ENCODE measurements at regions not wholly inside any gene's neighbourhood (a gene's known extent, or its start where the extent isn't known, plus 50 kb on each side); places are given as distances from the start of the nearest gene placed in this dataset.
"Not testable (repeated sequence)": the region's sequence is repeated elsewhere in the genome, so short reads cannot be mapped to it uniquely, and the experiment has no call there.

DNA sequence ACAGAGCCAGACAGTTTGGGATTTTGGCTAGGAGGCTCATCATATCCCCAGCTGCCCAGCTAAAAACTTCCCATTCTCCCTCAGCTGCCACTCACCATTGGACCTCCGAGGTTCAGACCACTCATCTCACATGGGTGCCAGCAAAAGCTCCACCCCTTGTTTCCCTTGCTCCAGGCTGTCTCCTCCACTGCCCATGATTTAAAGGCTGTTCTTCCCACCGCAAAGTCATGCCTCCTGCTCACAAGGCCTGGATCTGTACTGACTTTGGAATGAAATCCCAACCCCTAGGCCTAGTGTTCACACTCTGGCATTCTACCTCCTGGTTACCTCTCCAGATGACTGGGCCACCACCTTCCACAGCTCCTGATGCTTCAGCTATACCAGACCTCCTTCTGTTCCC is 142.2 kb upstream of the EOLA2 start:
- no peak overlapping the region for H3K27ac Mint-ChIP-seq
- no peaks in the 10 kb centered on the region for H3K9me3 Mint-ChIP-seq
- H3K4me1 Mint-ChIP-seq (ENCODE audit: low read depth): no peaks in the 10 kb centered on the region
- no peak overlapping the region for H3K4me3 Mint-ChIP-seq
- H3K36me3 Mint-ChIP-seq (ENCODE audit: low read depth): no peaks in the 10 kb centered on the region
- peaks cover 4% of the 10 kb centered on the region for H3K27me3 Mint-ChIP-seq (ENCODE audit: low read depth)

DNA sequence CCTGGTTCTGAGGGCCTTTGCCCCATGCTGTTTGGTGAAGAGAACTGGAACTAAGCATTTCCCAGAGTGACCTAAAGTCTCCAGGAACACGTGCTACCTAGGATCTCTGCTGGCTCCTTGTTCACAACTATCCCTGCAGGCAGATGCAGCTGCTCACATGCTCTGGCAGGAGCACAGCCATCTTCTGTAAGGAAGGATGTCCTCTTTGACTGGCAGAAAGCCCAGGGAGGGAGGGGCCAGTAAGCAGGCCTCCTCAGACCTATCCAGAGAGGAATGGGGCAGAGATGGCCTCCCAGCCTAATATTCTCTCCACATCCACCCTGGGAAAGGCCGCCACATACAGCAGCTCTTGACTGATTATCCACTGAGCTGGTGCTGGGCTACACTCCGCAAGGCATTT is 142.8 kb upstream of the EOLA2 start:
- H3K4me1 Mint-ChIP-seq (ENCODE audit: low read depth): no peaks in the 10 kb centered on the region
- peaks cover under 1% of the 10 kb centered on the region for H3K27me3 Mint-ChIP-seq (ENCODE audit: low read depth)
- no peak overlapping the region for H3K4me3 Mint-ChIP-seq
- H3K9me3 Mint-ChIP-seq: no peaks in the 10 kb centered on the region
- H3K27ac Mint-ChIP-seq: no peak overlapping the region
- no peaks in the 10 kb centered on the region for H3K36me3 Mint-ChIP-seq (ENCODE audit: low read depth)

GRCh38 chrX:150084496-150085229 is 146.4 kb upstream of the EOLA2 start:
- Mint-ChIP-seq H3K27me3 (ENCODE audit: low read depth) (no peaks in the 10 kb centered on the region), H3K4me3 (no peak overlapping the region), H3K27ac (no peak overlapping the region), H3K36me3 (ENCODE audit: low read depth) (no peaks in the 10 kb centered on the region), H3K9me3 (no peaks in the 10 kb centered on the region), H3K4me1 (ENCODE audit: low read depth) (no peaks in the 10 kb centered on the region)

DNA sequence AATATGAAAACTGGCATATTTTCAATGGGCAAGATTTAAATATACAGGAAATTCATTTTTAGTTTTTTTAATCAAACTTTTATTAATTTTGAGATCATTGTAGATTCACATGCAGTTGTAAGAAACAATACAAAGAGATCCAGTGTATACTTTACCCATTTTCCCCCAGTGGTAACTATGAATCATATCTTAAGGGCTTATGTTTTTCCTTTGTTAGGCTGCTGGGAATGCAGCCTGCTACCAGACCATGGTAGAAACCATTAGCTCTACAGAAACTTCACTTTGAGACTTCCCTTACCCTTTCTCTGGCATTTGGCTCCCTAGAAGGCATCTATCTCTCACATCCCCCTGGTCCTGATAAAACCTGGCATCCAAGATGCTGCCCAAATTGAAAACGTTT is 147.6 kb upstream of the EOLA2 start:
- H3K9me3 Mint-ChIP-seq: no peaks in the 10 kb centered on the region
- no peaks in the 10 kb centered on the region for H3K4me1 Mint-ChIP-seq (ENCODE audit: low read depth)
- no peak overlapping the region for H3K27ac Mint-ChIP-seq
- no peak overlapping the region for H3K4me3 Mint-ChIP-seq
- no peaks in the 10 kb centered on the region for H3K36me3 Mint-ChIP-seq (ENCODE audit: low read depth)
- no peaks in the 10 kb centered on the region for H3K27me3 Mint-ChIP-seq (ENCODE audit: low read depth)

- Mint-ChIP-seq H3K9me3 (no peaks in the 10 kb centered on the region), H3K36me3 (ENCODE audit: low read depth) (no peaks in the 10 kb centered on the region), H3K4me1 (ENCODE audit: low read depth) (no peaks in the 10 kb centered on the region), H3K27me3 (ENCODE audit: low read depth) (no peaks in the 10 kb centered on the region), H3K4me3 (no peak overlapping the region), H3K27ac (no peak overlapping the region)
Observed at GRCh38 chrX:150086371-150086770, 148.1 kb upstream of the EOLA2 start.

DNA sequence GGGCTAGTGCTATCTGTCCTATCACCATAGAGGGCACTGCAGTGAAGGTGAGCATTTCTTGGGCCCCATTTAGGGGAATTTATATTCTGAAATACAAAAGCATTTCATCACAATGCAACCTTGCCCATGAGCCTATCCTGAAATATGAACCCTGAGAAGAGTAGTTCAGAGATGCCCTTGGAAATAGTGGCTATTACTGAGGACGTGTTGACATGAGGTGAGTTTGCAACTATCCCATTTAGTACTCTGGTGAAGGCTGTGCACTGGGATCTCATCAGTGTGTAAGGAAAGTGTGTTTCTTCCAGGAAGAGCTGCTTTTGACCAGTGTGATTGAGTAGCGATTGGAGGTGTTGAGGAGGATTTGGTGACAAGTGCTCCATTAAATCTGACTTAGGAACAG is 149.3 kb upstream of the EOLA2 start:
- Mint-ChIP-seq H3K9me3 (no peaks in the 10 kb centered on the region), H3K27me3 (ENCODE audit: low read depth) (no peaks in the 10 kb centered on the region), H3K4me1 (ENCODE audit: low read depth) (no peaks in the 10 kb centered on the region), H3K4me3 (no peak overlapping the region), H3K36me3 (ENCODE audit: low read depth) (no peaks in the 10 kb centered on the region), H3K27ac (no peak overlapping the region)

GRCh38 chrX:150088042-150088441 is 149.8 kb upstream of the EOLA2 start:
- H3K27ac Mint-ChIP-seq: no peak overlapping the region
- H3K4me1 Mint-ChIP-seq (ENCODE audit: low read depth): no peaks in the 10 kb centered on the region

DNA sequence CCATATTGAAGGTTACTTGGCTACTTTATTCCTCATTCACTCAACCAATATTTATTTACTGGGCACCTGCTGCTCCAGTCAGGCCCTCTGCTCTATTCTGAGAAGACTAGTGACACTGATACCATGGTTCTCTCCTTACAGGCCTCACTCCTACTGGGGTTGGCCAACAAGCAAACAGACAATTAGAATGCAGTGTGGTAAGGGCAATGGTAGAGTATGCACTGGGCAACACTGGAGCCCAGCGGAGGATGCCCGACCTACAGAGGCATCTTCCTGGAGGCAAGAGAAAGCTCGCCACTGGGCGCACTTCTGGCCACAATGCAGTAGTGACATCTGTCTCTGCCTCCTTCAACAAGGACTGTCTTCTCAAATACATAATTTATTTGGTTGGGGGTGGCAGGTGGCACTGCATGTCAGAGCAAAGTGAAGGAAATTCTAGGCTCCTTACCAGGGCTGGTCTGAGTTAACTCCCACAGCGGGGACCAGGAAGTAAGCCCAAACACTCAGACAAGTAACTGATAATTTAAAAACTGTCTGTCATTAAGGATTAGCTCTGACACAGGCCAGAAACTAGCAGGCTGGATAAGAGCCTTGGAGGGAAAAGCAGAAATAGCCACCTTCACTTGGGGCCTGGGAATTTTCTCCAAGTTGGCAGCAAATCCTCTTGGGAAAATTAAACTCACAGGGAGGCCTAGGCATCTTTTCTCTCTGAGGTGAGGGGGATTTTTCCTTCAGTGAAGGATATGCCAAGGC is 150.7 kb upstream of the EOLA2 start:
- H3K36me3 Mint-ChIP-seq (ENCODE audit: low read depth): no peaks in the 10 kb centered on the region
- H3K4me1 Mint-ChIP-seq (ENCODE audit: low read depth): no peaks in the 10 kb centered on the region
- no peaks in the 10 kb centered on the region for H3K27me3 Mint-ChIP-seq (ENCODE audit: low read depth)
- no peak overlapping the region for H3K27ac Mint-ChIP-seq
- no peaks in the 10 kb centered on the region for H3K9me3 Mint-ChIP-seq
- no peak overlapping the region for H3K4me3 Mint-ChIP-seq

More at GRCh38 chrX:150088042-150088441, 149.8 kb upstream of the EOLA2 start:
- Mint-ChIP-seq H3K9me3 (no peaks in the 10 kb centered on the region), H3K27me3 (ENCODE audit: low read depth) (no peaks in the 10 kb centered on the region), H3K4me3 (no peak overlapping the region), H3K36me3 (ENCODE audit: low read depth) (no peaks in the 10 kb centered on the region)

DNA sequence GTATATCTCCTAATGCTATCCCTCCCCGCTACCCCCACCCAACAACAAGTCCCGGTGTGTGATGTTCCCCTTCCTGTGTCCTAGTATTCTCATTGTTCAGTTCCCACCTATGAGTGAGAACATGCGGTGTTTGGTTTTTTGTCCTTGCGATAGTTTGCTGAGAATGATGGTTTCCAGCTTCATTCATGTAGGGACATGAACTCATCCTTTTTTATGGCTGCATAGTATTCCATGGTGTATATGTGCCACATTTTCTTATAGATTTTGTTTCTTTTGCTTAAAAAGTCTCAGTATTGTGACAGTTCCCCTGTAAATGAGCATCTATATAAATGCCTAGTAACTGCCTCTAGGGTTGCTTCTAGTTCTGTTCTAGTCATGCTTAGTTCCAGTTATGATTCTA is 153.0 kb upstream of the EOLA2 start:
- not testable (repeated sequence) for H3K9me3 Mint-ChIP-seq; H3K4me3 Mint-ChIP-seq; H3K4me1 Mint-ChIP-seq (ENCODE audit: low read depth); H3K27ac Mint-ChIP-seq; H3K27me3 Mint-ChIP-seq (ENCODE audit: low read depth); H3K36me3 Mint-ChIP-seq (ENCODE audit: low read depth)

DNA sequence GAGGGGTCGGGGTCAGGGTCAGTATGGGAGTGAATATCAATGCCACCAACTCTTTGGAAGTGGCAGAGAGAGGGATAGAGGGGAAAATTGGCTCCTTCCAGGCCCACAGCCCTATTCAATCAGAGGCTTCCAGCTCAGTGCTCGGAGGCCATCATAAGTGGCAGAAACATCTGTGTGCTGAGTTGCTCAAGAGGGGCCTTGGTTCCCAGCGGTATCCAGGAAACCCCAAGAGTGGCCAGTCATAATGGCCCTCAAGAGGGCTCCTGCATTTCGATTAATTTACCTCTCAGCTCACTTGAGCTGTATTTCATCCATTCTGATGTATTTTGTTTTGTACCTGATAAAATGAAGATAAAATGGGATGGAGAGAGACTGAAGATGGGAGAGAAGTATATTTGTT is 154.3 kb upstream of the EOLA2 start:
- no peaks in the 10 kb centered on the region for H3K36me3 Mint-ChIP-seq (ENCODE audit: low read depth)
- no peaks in the 10 kb centered on the region for H3K27me3 Mint-ChIP-seq (ENCODE audit: low read depth)
- no peaks in the 10 kb centered on the region for H3K4me1 Mint-ChIP-seq (ENCODE audit: low read depth)
- no peak overlapping the region for H3K4me3 Mint-ChIP-seq
- no peaks in the 10 kb centered on the region for H3K9me3 Mint-ChIP-seq
- no peak overlapping the region for H3K27ac Mint-ChIP-seq

DNA sequence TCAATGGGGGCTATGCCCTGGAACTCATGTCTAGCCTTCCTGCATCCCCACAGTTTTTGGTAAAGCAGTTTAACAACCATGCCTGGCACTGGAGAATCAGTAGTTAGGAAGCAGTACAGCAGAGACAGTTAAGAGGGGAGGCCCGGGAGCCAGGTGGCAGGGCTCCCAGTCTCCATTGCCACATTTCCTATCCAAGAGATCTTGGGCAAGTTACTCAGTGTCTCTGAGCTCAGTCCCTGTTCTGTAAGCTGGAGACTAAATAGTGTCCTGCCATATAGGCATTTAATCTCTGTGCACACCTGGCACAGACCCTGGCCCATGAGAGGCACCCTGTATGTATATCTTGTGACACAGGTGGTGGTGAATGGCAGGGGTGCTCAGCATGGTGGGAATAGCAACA is 156.1 kb upstream of the EOLA2 start:
- Mint-ChIP-seq H3K4me3 (no peak overlapping the region), H3K27ac (no peak overlapping the region), H3K4me1 (ENCODE audit: low read depth) (no peaks in the 10 kb centered on the region)

DNA sequence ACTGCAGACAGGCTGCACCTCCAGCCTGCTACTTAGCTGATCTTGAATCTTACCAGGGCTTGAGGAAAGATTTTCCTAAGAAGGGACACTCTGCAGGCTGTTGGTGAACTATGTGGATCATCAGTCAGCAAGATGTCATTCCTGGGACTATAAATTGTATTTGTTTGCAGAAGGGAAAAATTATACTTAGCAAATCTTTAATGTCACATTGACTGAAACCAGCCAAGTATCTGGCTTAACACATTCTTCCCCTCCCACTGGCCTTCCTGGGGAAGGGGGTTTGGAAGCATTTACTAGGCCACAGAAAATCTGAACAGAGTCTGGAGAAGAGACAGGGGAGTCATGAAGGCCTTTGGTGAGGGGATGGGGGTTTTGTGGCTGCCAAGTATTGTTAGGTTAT is 156.7 kb upstream of the EOLA2 start:
- Mint-ChIP-seq H3K27ac (no peak overlapping the region), H3K9me3 (no peaks in the 10 kb centered on the region), H3K4me1 (ENCODE audit: low read depth) (no peaks in the 10 kb centered on the region), H3K27me3 (ENCODE audit: low read depth) (no peaks in the 10 kb centered on the region), H3K36me3 (ENCODE audit: low read depth) (no peaks in the 10 kb centered on the region), H3K4me3 (no peak overlapping the region)

More for the DNA sequence above, 156.1 kb upstream of the EOLA2 start:
- Mint-ChIP-seq H3K27me3 (ENCODE audit: low read depth) (no peaks in the 10 kb centered on the region), H3K9me3 (no peaks in the 10 kb centered on the region), H3K36me3 (ENCODE audit: low read depth) (no peaks in the 10 kb centered on the region)

GRCh38 chrX:150099316-150099715 is 161.0 kb upstream of the EOLA2 start:
- H3K36me3 Mint-ChIP-seq (ENCODE audit: low read depth): no peaks in the 10 kb centered on the region
- H3K4me3 Mint-ChIP-seq: no peak overlapping the region
- H3K27me3 Mint-ChIP-seq (ENCODE audit: low read depth): no peaks in the 10 kb centered on the region
- H3K9me3 Mint-ChIP-seq: no peaks in the 10 kb centered on the region
- H3K4me1 Mint-ChIP-seq (ENCODE audit: low read depth): no peaks in the 10 kb centered on the region
- no peak overlapping the region for H3K27ac Mint-ChIP-seq

- Mint-ChIP-seq H3K4me3 (no peak overlapping the region), H3K4me1 (ENCODE audit: low read depth) (no peaks in the 10 kb centered on the region), H3K27ac (no peak overlapping the region), H3K27me3 (ENCODE audit: low read depth) (no peaks in the 10 kb centered on the region), H3K9me3 (no peaks in the 10 kb centered on the region), H3K36me3 (ENCODE audit: low read depth) (no peaks in the 10 kb centered on the region)
Observed at GRCh38 chrX:150100261-150100660, 162.0 kb upstream of the EOLA2 start.

- no peaks in the 10 kb centered on the region for H3K9me3 Mint-ChIP-seq
- H3K4me1 Mint-ChIP-seq (ENCODE audit: low read depth): no peaks in the 10 kb centered on the region
- H3K4me3 Mint-ChIP-seq: no peak overlapping the region
- no peak overlapping the region for H3K27ac Mint-ChIP-seq
- peaks cover 12% of the 10 kb centered on the region for H3K27me3 Mint-ChIP-seq (ENCODE audit: low read depth)
- H3K36me3 Mint-ChIP-seq (ENCODE audit: low read depth): no peaks in the 10 kb centered on the region
Observed at GRCh38 chrX:150118476-150118875, 180.2 kb upstream of the EOLA2 start.

Data from T-helper 1 cell treated with Interleukin-12 subunit alpha and Interleukin-12 subunit beta and Interleukin-4 antibody, amounts not matched to agents 30 μg/mL and 1 μg/mL, for 36 hours (primary cell).